ENCODE measurements at regions not wholly inside any gene's neighbourhood (a gene's known extent, or its start where the extent isn't known, plus 50 kb on each side); places are given as distances from the start of the nearest gene placed in this dataset.
"Not testable (repeated sequence)": the region's sequence is repeated elsewhere in the genome, so short reads cannot be mapped to it uniquely, and the experiment has no call there.

GRCh38 chr6:85192596-85192995 lies 257.3 kb upstream of the NT5E start:
- DNase-seq (ENCODE audit: low spot score) = no peak

DNA sequence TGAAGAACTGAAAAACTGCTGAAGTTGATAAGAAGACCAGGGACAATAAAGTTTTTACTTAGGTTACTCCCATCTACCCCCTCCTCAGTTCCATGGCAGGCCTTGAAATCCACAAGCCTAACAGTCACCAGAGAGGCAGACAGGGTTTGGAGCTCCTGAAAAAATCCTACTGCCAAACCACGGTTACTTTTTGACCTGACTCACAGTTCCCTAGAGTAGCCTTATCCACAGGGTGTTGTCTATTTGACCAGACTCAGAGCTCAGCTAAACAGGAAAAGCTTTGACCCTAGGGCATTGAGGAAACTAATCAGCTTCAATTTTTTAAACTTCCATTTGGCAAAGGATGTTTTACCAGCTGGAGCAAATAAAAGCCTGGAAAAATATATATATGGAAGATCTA lies 257.7 kb upstream of the NT5E start:
- DNase-seq (ENCODE audit: low spot score) = no peak

GRCh38 chr6:85191656-85192055 lies 258.2 kb upstream of the NT5E start:
- DNase-seq (ENCODE audit: low spot score) = no peak

- DNase-seq (ENCODE audit: low spot score) = no peak
Measured at GRCh38 chr6:85186546-85187175, 263.2 kb upstream of the NT5E start.

GRCh38 chr6:85185977-85186376 lies 263.9 kb upstream of the NT5E start:
- DNase-seq (ENCODE audit: low spot score) = no peak

- DNase-seq (ENCODE audit: low spot score) = no peak
Measured at GRCh38 chr6:85183841-85184240, 266.0 kb upstream of the NT5E start.

DNA sequence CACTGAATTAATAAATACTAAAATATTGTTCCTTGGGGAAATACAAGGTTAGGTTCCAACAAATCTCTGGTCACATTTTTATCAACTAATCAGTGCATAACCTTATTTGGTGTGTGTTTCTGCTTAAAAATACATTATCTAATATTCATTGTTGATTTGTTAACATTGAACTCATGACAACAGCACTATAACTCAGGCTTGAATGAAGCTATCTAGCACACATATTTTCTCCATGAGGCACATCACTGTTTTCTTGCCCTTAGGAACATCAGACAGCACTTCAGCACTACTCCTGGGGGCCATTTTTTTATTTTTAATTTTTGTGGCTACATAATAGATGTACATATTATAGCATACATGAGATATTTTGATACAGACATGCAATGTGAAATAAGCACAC lies 277.2 kb upstream of the NT5E start:
- DNase-seq (ENCODE audit: low spot score) = no peak

- DNase-seq (ENCODE audit: low spot score) = no peak
Measured at GRCh38 chr6:85172161-85172560, 277.7 kb upstream of the NT5E start.

- no peak for DNase-seq (ENCODE audit: low spot score)
Measured at GRCh38 chr6:85169189-85169588, 280.7 kb upstream of the NT5E start.

- DNase-seq (ENCODE audit: low spot score) = no peak
Measured at GRCh38 chr6:85168146-85168545, 281.7 kb upstream of the NT5E start.

DNA sequence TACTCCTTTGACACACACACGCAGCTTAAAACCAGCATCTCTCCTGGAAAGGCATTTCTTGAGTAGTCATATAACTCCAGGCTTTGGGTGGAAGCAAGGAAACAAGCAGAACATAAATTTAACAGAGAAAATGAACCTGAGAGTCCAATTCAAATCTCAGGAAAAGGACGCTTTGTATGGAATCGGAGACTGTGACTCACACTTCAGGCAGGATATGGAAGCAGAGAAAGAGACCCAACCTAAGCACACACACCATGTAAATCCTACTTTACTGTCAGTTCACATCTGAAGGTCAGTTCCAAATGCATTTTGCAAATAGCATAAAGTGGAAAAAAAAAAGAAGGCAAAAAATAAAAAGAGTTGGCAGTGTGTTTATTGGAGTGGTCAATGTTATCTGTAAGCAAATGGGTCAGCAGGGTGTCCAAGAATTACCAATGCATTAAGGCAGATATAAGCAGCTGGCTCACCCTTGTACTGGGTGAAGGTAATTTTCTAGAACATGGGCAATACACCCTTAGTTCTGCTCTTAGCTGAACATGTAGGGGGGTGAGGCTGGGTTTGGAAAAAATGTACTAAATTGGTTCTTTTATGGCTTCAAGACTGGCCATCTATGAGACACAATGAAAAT lies 283.7 kb upstream of the NT5E start:
- no peak for DNase-seq (ENCODE audit: low spot score)

DNA sequence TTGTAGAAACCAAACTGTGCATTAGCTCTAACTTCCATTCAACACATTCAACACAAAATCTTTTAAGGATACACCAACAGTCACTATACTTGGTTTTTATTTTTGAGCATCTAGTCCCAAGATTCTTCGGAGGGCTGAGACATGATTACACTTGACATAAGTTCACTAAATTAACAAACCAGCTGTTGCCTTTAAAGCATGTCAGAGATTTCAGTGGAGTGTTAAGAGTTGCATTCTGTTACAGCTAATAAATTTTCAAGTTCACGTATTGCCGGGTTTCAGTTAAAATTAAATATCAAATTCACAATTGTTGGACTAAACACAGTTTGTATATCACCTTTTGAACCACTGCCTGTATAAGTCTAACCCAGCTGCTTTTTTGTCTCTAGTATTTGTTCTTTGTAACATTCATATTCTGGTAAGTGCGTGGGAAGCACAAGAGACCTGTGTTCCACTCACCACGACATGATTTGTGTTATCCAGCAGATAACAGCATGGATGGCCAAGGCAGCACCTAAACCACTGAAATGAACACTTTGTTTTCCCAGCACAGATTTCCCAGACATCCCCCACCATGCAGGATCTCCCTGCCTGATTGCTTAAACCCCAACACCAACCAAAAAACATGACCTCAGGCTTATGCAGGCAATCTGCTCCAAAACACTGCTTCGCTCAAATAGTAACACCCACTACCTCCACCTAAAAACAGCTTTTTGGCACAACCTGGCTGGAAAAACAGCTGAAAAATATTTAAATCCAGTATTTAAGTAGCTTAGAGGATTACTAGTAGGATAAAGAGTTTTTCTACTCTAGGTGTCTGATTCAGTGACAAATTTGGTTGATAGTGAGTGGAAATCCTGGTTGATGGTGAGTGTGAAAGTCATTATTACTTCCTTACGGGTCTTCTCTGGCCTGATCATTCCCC lies 286.5 kb upstream of the NT5E start:
- DNase-seq (ENCODE audit: low spot score) = no peak

- DNase-seq (ENCODE audit: low spot score) = no peak
Measured at GRCh38 chr6:85157311-85157710, 292.6 kb upstream of the NT5E start.

DNA sequence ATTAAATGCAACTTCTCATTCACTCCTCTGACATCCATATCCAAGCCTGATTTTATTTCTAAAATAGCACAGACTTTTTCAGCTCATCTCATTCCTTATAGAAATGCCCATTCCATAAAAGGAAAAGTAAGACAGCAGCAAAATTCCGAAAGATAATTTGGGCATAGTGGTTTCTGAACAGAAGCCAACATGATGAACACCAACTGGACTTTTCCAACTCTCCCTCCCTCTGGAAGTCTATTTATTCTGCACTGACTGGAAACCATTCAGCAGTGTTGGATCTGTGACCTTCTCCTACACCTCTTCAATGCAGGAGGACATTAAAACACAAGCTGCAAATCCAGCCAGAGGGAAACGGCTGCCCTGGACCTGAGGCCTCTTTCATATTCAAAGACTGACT lies 306.2 kb upstream of the NT5E start:
- no peak for DNase-seq (ENCODE audit: low spot score)

DNA sequence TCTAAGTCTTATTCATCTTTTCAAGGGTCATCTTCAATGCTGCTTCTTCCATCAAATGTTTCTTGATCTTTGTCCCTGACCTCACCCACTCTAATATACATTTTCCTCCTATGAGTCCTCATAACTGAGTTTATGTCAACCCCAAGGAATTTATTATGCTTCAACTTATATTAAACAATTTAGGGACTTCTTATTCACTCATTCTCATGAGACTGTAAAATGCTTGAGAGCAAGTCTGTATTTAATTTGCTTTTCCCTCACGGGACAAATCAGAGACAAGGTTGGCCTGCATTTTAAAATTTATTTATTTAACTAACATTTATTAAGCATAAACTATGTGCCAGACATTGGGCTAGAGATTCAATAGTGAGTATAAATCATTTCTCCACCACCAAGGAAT lies 312.0 kb upstream of the NT5E start:
- DNase-seq (ENCODE audit: low spot score) = no peak

DNA sequence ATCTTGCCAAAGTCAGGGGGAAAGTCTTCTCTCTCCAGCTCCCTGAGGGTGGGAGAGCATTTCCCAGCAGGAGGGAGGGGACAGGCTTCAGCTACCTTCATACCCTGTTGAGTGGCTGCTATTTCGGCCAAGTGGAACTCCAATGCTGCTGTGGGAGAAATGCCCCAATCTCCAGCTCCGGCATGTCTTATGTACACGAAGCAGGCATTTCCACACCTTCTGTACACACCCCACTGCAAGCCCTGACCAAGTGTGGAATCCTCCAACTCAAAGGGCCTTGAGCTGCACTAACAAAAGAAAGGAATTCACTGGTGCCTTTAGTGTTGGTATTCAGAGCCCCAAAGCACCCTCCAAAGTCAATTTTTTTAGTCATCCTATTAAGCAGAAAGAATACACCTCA lies 313.6 kb upstream of the NT5E start:
- DNase-seq (ENCODE audit: low spot score) = no peak

- no peak for DNase-seq (ENCODE audit: low spot score)
Measured at GRCh38 chr6:85135376-85136094, 314.3 kb upstream of the NT5E start.

GRCh38 chr6:85134172-85134571 lies 315.7 kb upstream of the NT5E start:
- no peak for DNase-seq (ENCODE audit: low spot score)

- DNase-seq (ENCODE audit: low spot score) = no peak
Measured at GRCh38 chr6:85132091-85132490, 317.8 kb upstream of the NT5E start.

DNA sequence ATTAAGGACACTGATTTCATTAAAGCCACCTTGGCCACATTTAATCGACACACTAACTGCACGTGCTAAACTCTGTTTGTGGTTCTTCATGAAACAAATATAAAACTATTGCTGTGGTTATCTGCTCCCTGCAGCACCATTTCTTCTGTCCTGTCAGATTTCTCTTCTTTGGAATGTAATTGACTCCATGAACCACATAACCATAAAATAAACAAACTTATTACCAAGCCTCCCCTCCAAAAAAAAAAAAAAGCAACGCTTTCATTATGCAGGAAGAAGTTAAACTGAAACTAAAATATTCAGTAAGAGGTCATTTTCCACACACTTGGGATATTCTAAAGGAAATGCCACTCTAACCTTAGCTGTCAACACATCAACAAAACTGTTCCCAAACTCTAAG lies 319.1 kb upstream of the NT5E start:
- no peak for DNase-seq (ENCODE audit: low spot score)

DNA sequence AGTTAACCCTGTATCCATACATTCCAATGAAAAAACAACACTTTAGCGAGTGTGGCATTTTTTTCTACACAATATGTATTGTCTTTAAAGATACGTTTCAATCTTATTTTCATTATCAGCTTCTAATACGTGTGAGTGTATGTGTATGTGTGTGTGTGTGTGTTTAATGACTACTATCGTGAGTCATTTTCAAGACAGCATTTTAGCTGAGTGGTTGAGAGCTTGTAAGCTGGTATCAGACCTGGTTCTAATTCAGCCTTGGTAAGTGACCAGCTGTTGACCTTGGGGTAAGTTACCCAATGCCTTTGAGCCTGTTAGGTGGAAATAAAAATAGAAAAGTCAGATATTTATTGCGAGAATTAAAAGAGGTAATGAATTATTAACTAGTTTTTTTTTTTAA lies 320.0 kb upstream of the NT5E start:
- no peak for DNase-seq (ENCODE audit: low spot score)

DNA sequence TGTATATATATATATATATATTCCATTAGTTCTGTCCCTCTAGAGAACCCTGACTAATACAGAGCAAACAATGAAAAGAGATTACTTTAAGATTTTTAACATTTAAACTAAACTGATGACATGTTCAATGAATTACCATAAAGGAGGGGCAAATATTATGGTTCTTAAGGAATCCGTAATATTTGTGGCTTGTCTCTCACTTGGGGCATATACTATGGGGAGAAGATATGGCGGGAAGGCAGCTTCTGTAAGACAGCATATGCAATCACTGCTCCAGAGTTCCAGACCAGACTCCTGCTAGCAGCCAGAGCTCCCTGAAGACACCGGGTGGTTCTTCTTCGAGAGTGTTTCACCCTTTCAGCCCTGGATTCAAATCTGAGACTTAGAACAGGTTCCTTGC lies 321.1 kb upstream of the NT5E start:
- DNase-seq (ENCODE audit: low spot score) = no peak

- DNase-seq (ENCODE audit: low spot score) = not testable (repeated sequence)
Measured at GRCh38 chr6:85128256-85128655, 321.6 kb upstream of the NT5E start.

Measured in CD4-positive, alpha-beta T cell treated with Interleukin-6 at 100 ng/mL for 8 hours (primary cell).